MM.1S (cell line): ENCODE measurements at regions not wholly inside any gene's neighbourhood (a gene's known extent, or its start where the extent isn't known, plus 50 kb on each side); places are given as distances from the start of the nearest gene placed in this dataset.

Experiments
- EZH2 ChIP-seq: fragments of 300-600 bp; sonication (generic); optimal IDR thresholded peaks from 2 replicates; pipeline ENCODE3; 2017; ENCODE audit warnings: low read depth, mild to moderate bottlenecking, antibody characterized with exemption, low read length, mixed read lengths
- EZH2phosphoT487 ChIP-seq: fragments of 300-600 bp; sonication (generic); IDR thresholded peaks from 2 replicates; pipeline ENCODE4 v1.6.1; 2018; ENCODE audit warnings: antibody characterized with exemption, low read length

- TF ChIP-seq EZH2: no peak
- TF ChIP-seq EZH2phosphoT487: no peak
Measured at GRCh38 chr21:26624983-26625519, 52.0 kb upstream of the CYYR1 start.
